SU-DHL-6 (cell line): ENCODE measurements at regions not wholly inside any gene's neighbourhood (a gene's known extent, or its start where the extent isn't known, plus 50 kb on each side); places are given as distances from the start of the nearest gene placed in this dataset.

ENCODE experiments used
- CTCF ChIP-seq: fragments of 200-600 bp; sonication (generic); IDR thresholded peaks from one replicate; pipeline ENCODE4 v1.5.1; 2017; ENCODE audit warnings: antibody characterized with exemption, mild to moderate bottlenecking, low read length, moderate library complexity; ENCODE audit not compliant: insufficient read depth, poor library complexity, severe bottlenecking
- EZH2phosphoT487 ChIP-seq: fragments of 200-600 bp; sonication (generic), shearing (Covaris generic); conservative IDR thresholded peaks from 2 replicates; pipeline ENCODE4 v1.6.1; 2018; ENCODE audit warnings: mild to moderate bottlenecking, antibody characterized with exemption, low read length, moderate library complexity, mixed read lengths

DNA sequence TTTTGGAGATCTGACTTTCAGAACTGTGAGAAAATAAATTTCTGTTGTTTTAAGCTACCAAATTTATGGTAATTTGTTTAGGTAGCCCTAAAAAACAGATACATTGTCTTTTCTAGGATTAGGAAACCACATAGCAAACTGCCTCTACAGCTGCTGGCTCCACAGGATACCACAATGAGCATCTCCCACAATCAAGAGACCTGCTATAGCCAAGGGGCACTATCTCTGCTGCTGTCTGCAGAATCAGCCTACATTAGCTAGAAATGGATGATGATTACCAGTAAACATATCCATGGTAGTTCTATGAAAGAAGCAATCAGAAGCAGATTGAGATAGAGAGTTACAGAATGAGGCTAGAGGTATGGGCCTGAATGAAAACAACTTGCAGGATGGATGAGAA, 244.4 kb upstream of the NDST4 start:
- TF ChIP-seq CTCF (no peak), EZH2phosphoT487 (no peak)
